SK-N-SH (cell line): ENCODE measurements at regions not wholly inside any gene's neighbourhood (a gene's known extent, or its start where the extent isn't known, plus 50 kb on each side); places are given as distances from the start of the nearest gene placed in this dataset.
"Not testable (repeated sequence)": the region's sequence is repeated elsewhere in the genome, so short reads cannot be mapped to it uniquely, and the experiment has no call there.

ENCODE experiments used
- CTCF ChIA-PET: fragments of 300-600, 350-600 bp; formaldehyde crosslinking; extraction: SDS; loops from one replicate; lab custom pipeline; 2021; lab: Yijun Ruan, JAX
- POLR2A ChIA-PET: fragments of 350-600 bp; sonication (Branson Sonifier 250); formaldehyde crosslinking; extraction: SDS; loops from one replicate; lab custom pipeline; 2020; ENCODE audit warnings: antibody characterized with exemption, inconsistent platforms; lab: Yijun Ruan, JAX
- DNase-seq: peaks from one replicate; pipeline ENCODE4 v3.0.0; 2012
- H2AFZ ChIP-seq: fragments of 200-600 bp; sonication (generic); 2 replicates; pipeline ENCODE4 v1.8.1; 2016; ENCODE audit warnings: antibody characterized with exemption, mild to moderate bottlenecking, low read depth
- H3F3A ChIP-seq: fragments of 200-600 bp; sonication (generic); replicated peaks from 2 replicates; pipeline ENCODE3; 2016; ENCODE audit warnings: antibody characterized with exemption, mild to moderate bottlenecking; ENCODE audit not compliant: insufficient read depth
- H3K27ac ChIP-seq, 2 experiments: fragments of 200-500 bp in 1 of 2; fragments of 200-600 bp in 1 of 2; sonication (Bioruptor generic) in 1 of 2; sonication (generic), shearing (Covaris generic) in 1 of 2; 2 replicates each; pipeline versions ENCODE4 v1.5.1 to v1.6.1; 2014 to 2016; ENCODE audit warnings: low read depth in 2 of 2, inconsistent platforms in 1 of 2, low read length in 1 of 2, mild to moderate bottlenecking in 1 of 2, mixed read lengths in 1 of 2
- H3K27me3 ChIP-seq: fragments of 200-600 bp; sonication (generic), shearing (Covaris generic); 2 replicates; pipeline ENCODE4 v1.6.1; 2016; ENCODE audit warnings: mixed run types; ENCODE audit not compliant: insufficient read depth
- H3K36me3 ChIP-seq, 2 experiments: fragments of 200-500 bp in 1 of 2; fragments of 200-600 bp in 1 of 2; sonication (Bioruptor generic) in 1 of 2; sonication (generic) in 1 of 2; replicated peaks in 1 of 2; 2 replicates each; pipeline versions ENCODE3 to v1.5.1; 2014 to 2016; ENCODE audit warnings: low read length in 1 of 2, mild to moderate bottlenecking in 1 of 2; ENCODE audit not compliant: insufficient read depth in 2 of 2, control insufficient read depth in 1 of 2
- H3K4me1 ChIP-seq, 2 experiments: fragments of 200-500 bp in 1 of 2; fragments of 200-600 bp in 1 of 2; sonication (Bioruptor generic) in 1 of 2; sonication (generic), shearing (Covaris generic) in 1 of 2; 2 replicates each; pipeline versions ENCODE4 v1.5.1 to v1.6.1; 2014 to 2016; ENCODE audit warnings: low read depth in 1 of 2, low read length in 1 of 2, mixed run types in 1 of 2; ENCODE audit not compliant: insufficient read depth in 2 of 2, control insufficient read depth in 1 of 2
- H3K4me2 ChIP-seq: fragments of 200-600 bp; sonication (generic), shearing (Covaris generic); 2 replicates; pipeline ENCODE4 v1.6.1; 2017; ENCODE audit warnings: mixed run types
- H3K4me3 ChIP-seq, 2 experiments: fragments of 200-500 bp in 1 of 2; fragments of 200-600 bp in 1 of 2; sonication (Bioruptor generic) in 1 of 2; sonication (generic), shearing (Covaris generic) in 1 of 2; 2 replicates each; pipeline versions ENCODE4 v1.5.1 to v1.8.1; 2014 to 2016; ENCODE audit warnings: low read depth in 2 of 2, inconsistent platforms in 1 of 2, low read length in 1 of 2, mild to moderate bottlenecking in 1 of 2, mixed read lengths in 1 of 2, moderate library complexity in 1 of 2
- H3K79me2 ChIP-seq: fragments of 200-600 bp; sonication (generic); 2 replicates; pipeline ENCODE4 v1.8.1; 2017; ENCODE audit warnings: mild to moderate bottlenecking; ENCODE audit not compliant: insufficient read depth
- H3K9ac ChIP-seq: fragments of 200-600 bp; sonication (generic); 2 replicates; pipeline ENCODE4 v1.6.1; 2017; ENCODE audit warnings: mixed run types
- H3K9me2 ChIP-seq: fragments of 200-600 bp; sonication (generic); 2 replicates; pipeline ENCODE4 v1.6.1; 2017; ENCODE audit warnings: mixed run types
- H3K9me3 ChIP-seq: fragments of 200-600 bp; sonication (generic); 2 replicates; pipeline ENCODE4 v1.6.1; 2017; ENCODE audit warnings: mixed run types, mild to moderate bottlenecking, moderate library complexity
- H4K20me1 ChIP-seq: fragments of 200-600 bp; sonication (generic); 2 replicates; pipeline ENCODE4 v1.6.1; 2017; ENCODE audit warnings: mild to moderate bottlenecking, mixed run types; ENCODE audit not compliant: insufficient read depth
- CHD2 ChIP-seq: fragments of 150-350 bp; IDR thresholded peaks from 2 replicates; pipeline ENCODE4 v1.6.1; 2018; ENCODE audit warnings: low read length; ENCODE audit not compliant: partially characterized antibody
- ELF1 ChIP-seq: IDR thresholded peaks from 2 replicates; pipeline ENCODE4 v1.4.0; 2012
- EP300 ChIP-seq, 2 experiments: IDR thresholded peaks; 2 replicates each; pipeline versions ENCODE4 v1.4.0 to v1.6.1; 2012; ENCODE audit warnings: borderline replicate concordance in 1 of 2, low read depth in 1 of 2, low read length in 1 of 2
- EZH2phosphoT487 ChIP-seq: fragments of 200-600 bp; sonication (generic); IDR thresholded peaks from 2 replicates; pipeline ENCODE4 v1.6.1; 2017; ENCODE audit warnings: low read depth, mixed run types, mild to moderate bottlenecking, antibody characterized with exemption, moderate library complexity, borderline replicate concordance
- FOSL2 ChIP-seq: IDR thresholded peaks from 2 replicates; pipeline ENCODE4 v1.4.0; 2012; ENCODE audit warnings: low read depth, mild to moderate bottlenecking, moderate library complexity, borderline replicate concordance
- GABPA ChIP-seq: IDR thresholded peaks from 2 replicates; pipeline ENCODE4 v1.4.0; 2012; ENCODE audit warnings: low read depth, mild to moderate bottlenecking
- MEF2A ChIP-seq: IDR thresholded peaks from 2 replicates; pipeline ENCODE4 v1.4.0; 2012; ENCODE audit warnings: low read depth, borderline replicate concordance
- NRF1 ChIP-seq: IDR thresholded peaks from 2 replicates; pipeline ENCODE4 v1.6.1; 2012; ENCODE audit warnings: low read depth, mild to moderate bottlenecking, low read length
- POLR2AphosphoS5 ChIP-seq: IDR thresholded peaks from 2 replicates; pipeline ENCODE4 v1.6.1; 2012; ENCODE audit warnings: low read depth, low read length
- RAD21 ChIP-seq: IDR thresholded peaks from 2 replicates; pipeline ENCODE4 v1.6.1; 2012; ENCODE audit warnings: mild to moderate bottlenecking, low read length
- RCOR1 ChIP-seq: fragments of 150-350 bp; IDR thresholded peaks from 2 replicates; pipeline ENCODE4 v1.6.1; 2017; ENCODE audit warnings: antibody characterized with exemption, low read length
- RFX5 ChIP-seq: IDR thresholded peaks from 2 replicates; pipeline ENCODE4 v1.6.1; 2012; ENCODE audit warnings: mild to moderate bottlenecking, improper control_type of control experiment, low read length
- RXRA ChIP-seq: IDR thresholded peaks from 2 replicates; pipeline ENCODE4 v1.4.0; 2012; ENCODE audit warnings: low read depth, mild to moderate bottlenecking, borderline replicate concordance
- SIN3A ChIP-seq: IDR thresholded peaks from 2 replicates; pipeline ENCODE4 v1.6.1; 2012; ENCODE audit warnings: low read depth, mild to moderate bottlenecking, low read length, moderate library complexity, borderline replicate concordance
- SMC3 ChIP-seq: IDR thresholded peaks from 2 replicates; pipeline ENCODE4 v1.6.1; 2012; ENCODE audit warnings: low read depth, low read length, improper control_type of control experiment
- TEAD4 ChIP-seq: IDR thresholded peaks from 2 replicates; pipeline ENCODE4 v1.4.0; 2012; ENCODE audit warnings: mild to moderate bottlenecking, borderline replicate concordance; ENCODE audit not compliant: insufficient read depth
- YY1 ChIP-seq: IDR thresholded peaks from 2 replicates; pipeline ENCODE4 v1.4.0; 2012; ENCODE audit warnings: low read depth, mild to moderate bottlenecking
- WGBS: methylation state at CpG from one replicate; pipeline ENCODE4 v1.1.6; 2017; ENCODE audit warnings: low lambda C conversion rate; 5-methylcytosine and 5-hydroxymethylcytosine counted together
- TF ChIP-seq, protein P1 (sequence below): fragments of 200-600 bp; sonication (generic); IDR thresholded peaks from 2 replicates; pipeline ENCODE4 v1.6.1; 2017; ENCODE audit warnings: antibody characterized with exemption, mild to moderate bottlenecking, moderate library complexity
- TF ChIP-seq, protein P2 (sequence below): fragments of 150-350 bp; IDR thresholded peaks from 2 replicates; pipeline ENCODE4 v1.6.1; 2016; ENCODE audit warnings: mild to moderate bottlenecking, low read depth, low read length
- TF ChIP-seq, protein P3 (sequence below): IDR thresholded peaks from 2 replicates; pipeline ENCODE4 v1.4.0; 2012; ENCODE audit warnings: low read depth

DNA sequence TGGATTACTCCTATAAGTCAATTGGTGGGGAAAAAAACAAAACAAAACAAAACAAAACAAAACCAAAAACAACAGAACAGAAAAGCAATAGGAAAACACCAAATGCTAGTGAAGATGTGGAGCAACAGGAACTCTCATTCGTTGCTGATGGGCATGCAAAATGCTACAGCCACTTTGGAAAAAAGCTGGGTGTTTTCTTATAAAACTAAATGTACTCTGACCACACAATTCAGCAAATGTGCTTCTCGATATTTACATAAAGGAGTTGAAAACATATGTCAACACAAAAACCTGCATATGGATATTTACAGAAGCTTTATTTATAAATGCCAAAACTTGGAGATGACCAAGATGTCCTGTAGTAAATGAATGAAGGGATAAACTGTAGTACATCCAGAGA is 703.6 kb upstream of the FAM241A start:
- Histone ChIP-seq H2AFZ (no peak overlapping the region), H3K4me3 (no peak overlapping the region), H3K4me2 (no peak overlapping the region), H3K9me3 (no peaks in the 10 kb centered on the region), H3K27me3 (no peaks in the 10 kb centered on the region), H3K36me3 (no peaks in the 10 kb centered on the region), H3F3A (no peaks in the 10 kb centered on the region), H4K20me1 (no peaks in the 10 kb centered on the region), H3K27ac (no peak overlapping the region), H3K4me1 (no peaks in the 10 kb centered on the region), H3K9me2 (no peaks in the 10 kb centered on the region), H3K9ac (no peak overlapping the region), H3K79me2 (no peaks in the 10 kb centered on the region)
- 4% methylated on average over 2 of the region's 2 CpGs for WGBS
- CTCF ChIA-PET, result no interaction called here
- POLR2A ChIA-PET, result no interaction called here
- TF ChIP-seq, protein P1, sequence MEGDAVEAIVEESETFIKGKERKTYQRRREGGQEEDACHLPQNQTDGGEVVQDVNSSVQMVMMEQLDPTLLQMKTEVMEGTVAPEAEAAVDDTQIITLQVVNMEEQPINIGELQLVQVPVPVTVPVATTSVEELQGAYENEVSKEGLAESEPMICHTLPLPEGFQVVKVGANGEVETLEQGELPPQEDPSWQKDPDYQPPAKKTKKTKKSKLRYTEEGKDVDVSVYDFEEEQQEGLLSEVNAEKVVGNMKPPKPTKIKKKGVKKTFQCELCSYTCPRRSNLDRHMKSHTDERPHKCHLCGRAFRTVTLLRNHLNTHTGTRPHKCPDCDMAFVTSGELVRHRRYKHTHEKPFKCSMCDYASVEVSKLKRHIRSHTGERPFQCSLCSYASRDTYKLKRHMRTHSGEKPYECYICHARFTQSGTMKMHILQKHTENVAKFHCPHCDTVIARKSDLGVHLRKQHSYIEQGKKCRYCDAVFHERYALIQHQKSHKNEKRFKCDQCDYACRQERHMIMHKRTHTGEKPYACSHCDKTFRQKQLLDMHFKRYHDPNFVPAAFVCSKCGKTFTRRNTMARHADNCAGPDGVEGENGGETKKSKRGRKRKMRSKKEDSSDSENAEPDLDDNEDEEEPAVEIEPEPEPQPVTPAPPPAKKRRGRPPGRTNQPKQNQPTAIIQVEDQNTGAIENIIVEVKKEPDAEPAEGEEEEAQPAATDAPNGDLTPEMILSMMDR, result no peak
- TF ChIP-seq MEF2A (no peak), GABPA (no peak), ELF1 (no peak), RXRA (no peak), POLR2AphosphoS5 (no peak), SIN3A (no peak), RAD21 (no peak), RCOR1 (no peak), YY1 (no peak), NRF1 (no peak), TEAD4 (no peak), CHD2 (no peak), EP300 (IDR thresholded peaks at IDR 0.05; ENCODE audit: borderline replicate concordance in 1 of 2, low read depth in 1 of 2, low read length in 1 of 2) (no peak), SMC3 (no peak), EZH2phosphoT487 (no peak), RFX5 (no peak), FOSL2 (no peak)
- TF ChIP-seq, protein P2, sequence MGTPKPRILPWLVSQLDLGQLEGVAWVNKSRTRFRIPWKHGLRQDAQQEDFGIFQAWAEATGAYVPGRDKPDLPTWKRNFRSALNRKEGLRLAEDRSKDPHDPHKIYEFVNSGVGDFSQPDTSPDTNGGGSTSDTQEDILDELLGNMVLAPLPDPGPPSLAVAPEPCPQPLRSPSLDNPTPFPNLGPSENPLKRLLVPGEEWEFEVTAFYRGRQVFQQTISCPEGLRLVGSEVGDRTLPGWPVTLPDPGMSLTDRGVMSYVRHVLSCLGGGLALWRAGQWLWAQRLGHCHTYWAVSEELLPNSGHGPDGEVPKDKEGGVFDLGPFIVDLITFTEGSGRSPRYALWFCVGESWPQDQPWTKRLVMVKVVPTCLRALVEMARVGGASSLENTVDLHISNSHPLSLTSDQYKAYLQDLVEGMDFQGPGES, result no peak
- TF ChIP-seq, protein P3, sequence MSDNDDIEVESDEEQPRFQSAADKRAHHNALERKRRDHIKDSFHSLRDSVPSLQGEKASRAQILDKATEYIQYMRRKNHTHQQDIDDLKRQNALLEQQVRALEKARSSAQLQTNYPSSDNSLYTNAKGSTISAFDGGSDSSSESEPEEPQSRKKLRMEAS, result no peak
- DNase-seq, result no peak

DNA sequence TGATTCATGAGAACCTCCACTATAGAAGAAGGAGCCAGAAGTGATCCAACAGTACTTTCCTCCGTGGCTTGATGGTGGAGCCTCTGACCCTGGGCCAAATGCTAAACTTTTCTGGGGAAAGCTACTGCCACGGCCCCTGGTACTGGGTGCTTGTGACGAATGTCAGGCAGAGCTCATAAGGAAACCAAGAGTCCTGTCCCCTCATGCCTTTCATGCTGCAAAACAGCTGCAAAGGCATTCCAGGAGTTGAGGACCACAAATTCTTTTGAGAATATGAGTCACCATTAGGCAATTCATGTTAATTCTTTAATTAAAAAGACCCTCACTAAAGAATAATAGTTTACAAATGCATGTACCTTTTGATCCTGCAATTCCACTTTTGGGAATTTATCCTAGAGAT is 700.4 kb upstream of the FAM241A start:
- H3K9me3 ChIP-seq, DNase-seq, H3K36me3 ChIP-seq, H2AFZ ChIP-seq, H3K9me2 ChIP-seq, H4K20me1 ChIP-seq, H3K4me1 ChIP-seq, H3F3A ChIP-seq, H3K79me2 ChIP-seq, H3K27ac ChIP-seq, POLR2A ChIA-PET, CTCF ChIA-PET, H3K27me3 ChIP-seq, H3K4me3 ChIP-seq, H3K4me2 ChIP-seq, H3K9ac ChIP-seq: not testable (repeated sequence)
- no CpG with 5 or more reads among the region's 3 CpGs for WGBS
